Vagina (tissue), 2 donors: ENCODE measurements at regions not wholly inside any gene's neighbourhood (a gene's known extent, or its start where the extent isn't known, plus 50 kb on each side); places are given as distances from the start of the nearest gene placed in this dataset.

Experiments used
- DNase-seq, 2 donors: peaks; one replicate each; pipeline ENCODE4 v3.0.0-alpha.2; 2017; ENCODE audit errors: extremely low spot score in 2 of 2
- H3K27ac ChIP-seq: fragments of 200-600 bp; sonication (generic); one replicate; pipeline ENCODE4 v1.5.1; 2019
- H3K27me3 ChIP-seq: fragments of 200-600 bp; sonication (generic); one replicate; pipeline ENCODE4 v1.5.1; 2019
- H3K36me3 ChIP-seq, 2 donors: fragments of 200-600 bp; sonication (generic); one replicate each; pipeline ENCODE4 v1.5.1; 2017 to 2019
- H3K4me1 ChIP-seq: fragments of 200-600 bp; sonication (generic); one replicate; pipeline ENCODE4 v1.5.1; 2019
- H3K4me3 ChIP-seq, 2 donors: fragments of 200-600 bp; sonication (generic); 1 replicate in 1 of 2; 2 replicates in 1 of 2; pipeline ENCODE4 v1.5.1; 2016 to 2019
- H3K9me3 ChIP-seq: fragments of 200-600 bp; sonication (generic); one replicate; pipeline ENCODE4 v1.5.1; 2019
- POLR2A ChIP-seq, 2 donors: fragments of 450-650 bp; IDR thresholded peaks; one replicate each; pipeline ENCODE4 v1.6.1; 2017; ENCODE audit warnings: antibody characterized with exemption in 2 of 2, mild to moderate bottlenecking in 2 of 2, moderate library complexity in 2 of 2
- POLR2AphosphoS5 ChIP-seq, 2 donors: sonication (generic); formaldehyde crosslinking; IDR thresholded peaks; one replicate each; pipeline ENCODE4 v1.9.0; 2017; ENCODE audit warnings: antibody characterized with exemption in 2 of 2, mild to moderate bottlenecking in 2 of 2, low read depth in 1 of 2; ENCODE audit not compliant: insufficient read depth in 1 of 2
- intact Hi-C: fragments of 100-400 bp; cut with DNase I; formaldehyde crosslinking; loops from one replicate; pipeline ENCODE4 v1.15.1; 2023
- TF ChIP-seq, protein P1 (sequence below), 3 experiments: fragments of 450-650 bp in 2 of 3; fragments of 200-600 bp in 1 of 3; sonication (generic) in 1 of 3; IDR thresholded peaks; one replicate each; pipeline ENCODE4 v1.5.1; 2017 to 2019; ENCODE audit warnings: antibody characterized with exemption in 3 of 3, mild to moderate bottlenecking in 2 of 3, moderate library complexity in 2 of 3

GRCh38 chr14:38915125-38915524, 187.9 kb downstream of the SEC23A start:
- no peak for DNase-seq
- Histone ChIP-seq H3K4me1 (no peaks in the 10 kb centered on the region), H3K27ac (no peak overlapping the region), H3K27me3 (no peaks in the 10 kb centered on the region), H3K36me3 (no peaks in the 10 kb centered on the region), H3K4me3 (no peak overlapping the region), H3K9me3 (no peaks in the 10 kb centered on the region)
- TF ChIP-seq, protein P1, sequence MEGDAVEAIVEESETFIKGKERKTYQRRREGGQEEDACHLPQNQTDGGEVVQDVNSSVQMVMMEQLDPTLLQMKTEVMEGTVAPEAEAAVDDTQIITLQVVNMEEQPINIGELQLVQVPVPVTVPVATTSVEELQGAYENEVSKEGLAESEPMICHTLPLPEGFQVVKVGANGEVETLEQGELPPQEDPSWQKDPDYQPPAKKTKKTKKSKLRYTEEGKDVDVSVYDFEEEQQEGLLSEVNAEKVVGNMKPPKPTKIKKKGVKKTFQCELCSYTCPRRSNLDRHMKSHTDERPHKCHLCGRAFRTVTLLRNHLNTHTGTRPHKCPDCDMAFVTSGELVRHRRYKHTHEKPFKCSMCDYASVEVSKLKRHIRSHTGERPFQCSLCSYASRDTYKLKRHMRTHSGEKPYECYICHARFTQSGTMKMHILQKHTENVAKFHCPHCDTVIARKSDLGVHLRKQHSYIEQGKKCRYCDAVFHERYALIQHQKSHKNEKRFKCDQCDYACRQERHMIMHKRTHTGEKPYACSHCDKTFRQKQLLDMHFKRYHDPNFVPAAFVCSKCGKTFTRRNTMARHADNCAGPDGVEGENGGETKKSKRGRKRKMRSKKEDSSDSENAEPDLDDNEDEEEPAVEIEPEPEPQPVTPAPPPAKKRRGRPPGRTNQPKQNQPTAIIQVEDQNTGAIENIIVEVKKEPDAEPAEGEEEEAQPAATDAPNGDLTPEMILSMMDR (IDR thresholded peaks at IDR 0.05): no peak
- intact Hi-C loops: no loop called here

DNA sequence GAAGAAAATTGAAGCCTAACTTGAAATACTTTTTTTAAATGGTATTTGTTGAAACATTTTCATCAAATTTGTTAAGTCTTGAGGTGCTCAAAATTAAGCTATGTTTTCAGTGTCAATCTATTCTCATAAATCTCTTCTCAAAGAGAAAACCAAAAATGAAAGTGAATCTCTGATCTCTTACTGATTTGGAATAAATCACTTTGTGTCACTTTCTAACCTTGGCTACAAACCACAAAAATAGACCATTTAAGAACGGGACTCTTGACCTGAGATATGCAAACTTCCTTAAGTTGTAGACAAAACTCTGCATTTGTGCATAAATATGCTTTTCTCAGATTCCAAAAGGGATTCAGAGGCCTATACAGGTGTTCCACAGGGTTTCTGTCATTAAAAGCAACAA, 192.9 kb downstream of the SEC23A start:
- H3K36me3 ChIP-seq: no peaks in the 10 kb centered on the region
- no peak overlapping the region for H3K4me3 ChIP-seq
- H3K4me1 ChIP-seq: no peaks in the 10 kb centered on the region
- TF ChIP-seq, protein P1 (IDR thresholded peaks at IDR 0.05): no peak
- TF ChIP-seq POLR2A (IDR thresholded peaks at IDR 0.05): no peak
- no peak for TF ChIP-seq POLR2AphosphoS5 (IDR thresholded peaks at IDR 0.05; ENCODE audit: insufficient read depth in 1 of 2, low read depth in 1 of 2)
- H3K27me3 ChIP-seq: no peaks in the 10 kb centered on the region
- no peaks in the 10 kb centered on the region for H3K9me3 ChIP-seq
- no peak overlapping the region for H3K27ac ChIP-seq
- intact Hi-C loops: no loop called here
- no peak for DNase-seq

DNA sequence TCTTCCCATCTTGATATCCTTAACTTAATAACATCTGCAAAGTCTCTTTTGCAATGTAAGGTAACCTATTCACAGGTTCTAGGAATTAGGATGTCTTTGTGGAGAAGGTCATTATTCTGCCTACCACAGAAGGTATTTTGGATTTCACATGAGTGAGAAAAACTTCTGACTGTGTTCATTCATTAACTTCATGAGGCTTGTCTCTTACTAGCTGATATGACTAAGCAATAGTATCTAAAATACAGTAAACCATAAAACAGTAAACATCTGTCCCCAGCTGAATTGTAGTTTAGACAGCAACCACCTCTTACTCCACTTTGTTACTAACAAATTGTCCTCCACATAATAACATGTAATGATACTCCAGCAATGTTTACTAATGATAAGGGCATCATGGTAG, 198.1 kb downstream of the SEC23A start:
- no peak overlapping the region for H3K4me3 ChIP-seq
- intact Hi-C loops: no loop called here
- H3K27ac ChIP-seq: no peak overlapping the region
- DNase-seq: no peak
- H3K9me3 ChIP-seq: no peaks in the 10 kb centered on the region
- H3K36me3 ChIP-seq: no peaks in the 10 kb centered on the region
- H3K4me1 ChIP-seq: no peaks in the 10 kb centered on the region
- TF ChIP-seq POLR2A (IDR thresholded peaks at IDR 0.05) (no peak), POLR2AphosphoS5 (IDR thresholded peaks at IDR 0.05; ENCODE audit: insufficient read depth in 1 of 2, low read depth in 1 of 2) (no peak)
- TF ChIP-seq, protein P1 (IDR thresholded peaks at IDR 0.05): no peak
- H3K27me3 ChIP-seq: no peaks in the 10 kb centered on the region

- no peak for DNase-seq
- H3K4me3 ChIP-seq: no peak overlapping the region
- intact Hi-C loops: no loop called here
- H3K4me1 ChIP-seq: no peaks in the 10 kb centered on the region
- no peaks in the 10 kb centered on the region for H3K36me3 ChIP-seq
- no peaks in the 10 kb centered on the region for H3K9me3 ChIP-seq
- H3K27ac ChIP-seq: no peak overlapping the region
- TF ChIP-seq, protein P1 (IDR thresholded peaks at IDR 0.05): no peak
- no peak for TF ChIP-seq POLR2AphosphoS5 (IDR thresholded peaks at IDR 0.05; ENCODE audit: insufficient read depth in 1 of 2, low read depth in 1 of 2)
- no peak for TF ChIP-seq POLR2A (IDR thresholded peaks at IDR 0.05)
- no peaks in the 10 kb centered on the region for H3K27me3 ChIP-seq
Measured at GRCh38 chr14:38901791-38902190, 201.2 kb downstream of the SEC23A start.

- H3K4me1 ChIP-seq: no peaks in the 10 kb centered on the region
- no peak overlapping the region for H3K4me3 ChIP-seq
- TF ChIP-seq POLR2AphosphoS5 (IDR thresholded peaks at IDR 0.05; ENCODE audit: insufficient read depth in 1 of 2, low read depth in 1 of 2) (no peak), POLR2A (IDR thresholded peaks at IDR 0.05) (no peak)
- TF ChIP-seq, protein P1 (IDR thresholded peaks at IDR 0.05): no peak
- no peak overlapping the region for H3K27ac ChIP-seq
- no peaks in the 10 kb centered on the region for H3K9me3 ChIP-seq
- no peaks in the 10 kb centered on the region for H3K27me3 ChIP-seq
- intact Hi-C loops: no loop called here
- no peak for DNase-seq
- no peaks in the 10 kb centered on the region for H3K36me3 ChIP-seq
Measured at GRCh38 chr14:38900887-38901286, 202.1 kb downstream of the SEC23A start.
